ENCODE measurements at regions not wholly inside any gene's neighbourhood (a gene's known extent, or its start where the extent isn't known, plus 50 kb on each side); places are given as distances from the start of the nearest gene placed in this dataset.
"Not testable (repeated sequence)": the region's sequence is repeated elsewhere in the genome, so short reads cannot be mapped to it uniquely, and the experiment has no call there.

- no peak for DNase-seq
Measured at GRCh38 chr9:15113288-15113687, 193.7 kb downstream of the TTC39B start.

GRCh38 chr9:15111071-15111470, 195.9 kb downstream of the TTC39B start:
- no peak for DNase-seq

GRCh38 chr9:15104826-15105420, 194.7 kb upstream of the FREM1 start:
- peak; percentile 8 to 35 for DNase-seq

- no peak for DNase-seq
Measured at GRCh38 chr9:15103290-15103689, 193.1 kb upstream of the FREM1 start.

GRCh38 chr9:15101095-15101494, 190.9 kb upstream of the FREM1 start:
- DNase-seq: no peak

GRCh38 chr9:15100571-15100970, 190.3 kb upstream of the FREM1 start:
- DNase-seq: no peak

- DNase-seq: no peak
Measured at GRCh38 chr9:15096972-15097371, 186.7 kb upstream of the FREM1 start.

GRCh38 chr9:15086778-15087324, 176.6 kb upstream of the FREM1 start:
- DNase-seq: no peak

GRCh38 chr9:15086156-15086763, 176.0 kb upstream of the FREM1 start:
- DNase-seq: no peak

GRCh38 chr9:15081021-15081753, 171.0 kb upstream of the FREM1 start:
- DNase-seq: no peak

- no peak for DNase-seq
Measured at GRCh38 chr9:15080401-15080800, 170.2 kb upstream of the FREM1 start.

- no peak for DNase-seq
Measured at GRCh38 chr9:15079989-15080388, 169.8 kb upstream of the FREM1 start.

GRCh38 chr9:15077946-15078729, 167.9 kb upstream of the FREM1 start:
- DNase-seq: no peak

GRCh38 chr9:15073620-15074019, 163.4 kb upstream of the FREM1 start:
- DNase-seq: no peak

GRCh38 chr9:15070716-15071115, 160.5 kb upstream of the FREM1 start:
- no peak for DNase-seq

GRCh38 chr9:15069106-15069505, 158.9 kb upstream of the FREM1 start:
- no peak for DNase-seq

- DNase-seq: no peak
Measured at GRCh38 chr9:15068261-15068660, 158.0 kb upstream of the FREM1 start.

GRCh38 chr9:15059003-15059402, 148.8 kb upstream of the FREM1 start:
- no peak for DNase-seq

- no peak for DNase-seq
Measured at GRCh38 chr9:15058236-15058635, 148.0 kb upstream of the FREM1 start.

GRCh38 chr9:15055284-15055683, 145.1 kb upstream of the FREM1 start:
- DNase-seq: not testable (repeated sequence)

- no peak for DNase-seq
Measured at GRCh38 chr9:15048772-15049171, 138.5 kb upstream of the FREM1 start.

GRCh38 chr9:15047028-15047551, 136.9 kb upstream of the FREM1 start:
- DNase-seq: no peak

- DNase-seq: no peak
Measured at GRCh38 chr9:15033316-15033715, 123.1 kb upstream of the FREM1 start.
